Epidermal melanocyte (primary cell): ENCODE measurements at regions not wholly inside any gene's neighbourhood (a gene's known extent, or its start where the extent isn't known, plus 50 kb on each side); places are given as distances from the start of the nearest gene placed in this dataset.
"Not testable (repeated sequence)": the region's sequence is repeated elsewhere in the genome, so short reads cannot be mapped to it uniquely, and the experiment has no call there.

Source experiments
- DNase-seq: peaks from one replicate; pipeline ENCODE4 v3.0.0; 2011; ENCODE audit warnings: low spot score; ENCODE audit not compliant: insufficient read length

GRCh38 chr2:89795530-89795929 lies 1104.1 kb downstream of the RPIA start:
- DNase-seq, result not testable (repeated sequence)

- no peak for DNase-seq
These were observed 1106.0 kb downstream of the RPIA start for GRCh38 chr2:89797320-89798038.

- not testable (repeated sequence) for DNase-seq
These were observed 1109.7 kb downstream of the RPIA start for GRCh38 chr2:89801207-89801606.

- not testable (repeated sequence) for DNase-seq
These were observed 1114.9 kb downstream of the RPIA start for GRCh38 chr2:89806363-89806762.

GRCh38 chr2:89811295-89811694 lies 1119.8 kb downstream of the RPIA start:
- no peak for DNase-seq

- DNase-seq, result not testable (repeated sequence)
These were observed 1120.4 kb downstream of the RPIA start for GRCh38 chr2:89811910-89812309.

- not testable (repeated sequence) for DNase-seq
These were observed 1122.9 kb downstream of the RPIA start for GRCh38 chr2:89814359-89814758.

- DNase-seq, result no peak
These were observed 1127.4 kb downstream of the RPIA start for GRCh38 chr2:89818873-89819272.

- no peak for DNase-seq
These were observed 1128.3 kb downstream of the RPIA start for GRCh38 chr2:89819809-89820208.

GRCh38 chr2:89820248-89820647 lies 1128.8 kb downstream of the RPIA start:
- no peak for DNase-seq

- DNase-seq, result no peak
These were observed 1130.0 kb downstream of the RPIA start for GRCh38 chr2:89821455-89821945.

GRCh38 chr2:89822342-89822741 lies 1130.9 kb downstream of the RPIA start:
- DNase-seq, result not testable (repeated sequence)

GRCh38 chr2:89823556-89823955 lies 1132.1 kb downstream of the RPIA start:
- DNase-seq, result no peak

GRCh38 chr2:89825034-89825433 lies 1133.6 kb downstream of the RPIA start:
- no peak for DNase-seq

- not testable (repeated sequence) for DNase-seq
These were observed 1135.3 kb downstream of the RPIA start for GRCh38 chr2:89826741-89827140.

- not testable (repeated sequence) for DNase-seq
These were observed 1136.4 kb downstream of the RPIA start for GRCh38 chr2:89827829-89828228.

GRCh38 chr2:89828416-89828815 lies 1136.9 kb downstream of the RPIA start:
- DNase-seq, result not testable (repeated sequence)

GRCh38 chr2:89828961-89829631 lies 1137.6 kb downstream of the RPIA start:
- not testable (repeated sequence) for DNase-seq

- DNase-seq, result no peak
These were observed 1138.4 kb downstream of the RPIA start for GRCh38 chr2:89829828-89830227.

- DNase-seq, result not testable (repeated sequence)
These were observed 1139.1 kb downstream of the RPIA start for GRCh38 chr2:89830341-89831218.

GRCh38 chr2:89831641-89832498 lies 1140.4 kb downstream of the RPIA start:
- no peak for DNase-seq
